HG03457 (cell line): ENCODE measurements at regions not wholly inside any gene's neighbourhood (a gene's known extent, or its start where the extent isn't known, plus 50 kb on each side); places are given as distances from the start of the nearest gene placed in this dataset.

Source experiments
- ATAC-seq: cut with Tn5 transposase; IDR thresholded peaks from one replicate; pipeline ENCODE4 v1.9.1; 2021; ENCODE audit warnings: moderate number of reproducible peaks; ENCODE audit not compliant: unreplicated experiment

DNA sequence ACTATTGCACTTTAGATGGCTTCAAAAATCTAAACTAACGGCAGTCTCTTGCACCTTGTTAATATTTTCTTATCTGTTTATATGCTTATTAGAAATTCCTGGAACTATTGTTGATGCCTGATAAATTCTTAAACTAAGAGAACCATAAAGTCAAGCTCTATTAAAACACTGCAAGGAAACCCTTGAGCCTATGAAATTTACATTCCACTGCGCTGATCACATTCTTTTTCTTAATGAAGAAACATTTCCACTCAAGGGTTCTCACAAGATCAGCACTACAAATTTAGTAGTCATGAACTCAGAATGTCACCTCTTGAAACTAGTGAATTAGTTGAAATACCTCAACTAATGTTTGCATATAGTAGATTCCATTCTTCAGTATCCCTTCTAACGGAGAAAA lies 331.8 kb upstream of the SLC8A1 start:
- no peak for ATAC-seq

DNA sequence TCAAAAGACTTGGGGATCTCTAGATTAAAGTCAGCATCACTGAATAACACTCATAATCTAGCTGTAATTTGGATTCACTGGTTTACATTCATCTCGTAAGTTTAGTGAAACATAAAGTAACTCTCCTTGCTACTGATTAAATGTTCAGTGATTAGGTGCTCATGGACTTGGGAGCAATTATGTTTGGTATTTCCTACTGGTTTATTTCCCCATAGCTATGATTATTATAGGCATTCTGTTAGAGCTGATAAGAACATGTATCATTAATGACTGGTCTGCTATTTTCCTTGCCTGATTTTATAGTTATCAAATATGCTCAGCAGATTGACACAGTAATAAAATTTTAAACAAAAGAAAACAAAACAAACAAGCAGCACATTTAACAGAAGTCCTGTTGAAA lies 334.7 kb upstream of the SLC8A1 start:
- ATAC-seq, result no peak

DNA sequence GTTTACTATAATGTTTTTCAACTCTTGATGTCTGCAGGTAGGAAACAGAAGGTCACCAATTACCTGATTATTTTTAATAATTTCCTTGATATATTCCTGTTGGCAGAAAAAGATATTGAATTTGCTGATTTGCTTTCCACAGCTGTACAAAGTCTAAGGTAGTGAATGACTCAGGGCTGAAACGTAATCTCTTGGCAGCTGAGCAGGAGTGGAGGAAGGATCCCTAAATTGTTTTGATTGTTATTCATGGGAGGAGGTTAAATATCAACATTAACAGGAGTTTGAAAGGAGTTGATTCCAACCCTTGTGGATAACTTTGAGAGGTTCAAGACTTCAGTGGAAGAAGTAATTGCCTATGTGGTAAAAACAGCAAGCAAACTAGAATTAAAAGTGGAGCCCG lies 345.2 kb upstream of the SLC8A1 start:
- no peak for ATAC-seq

DNA sequence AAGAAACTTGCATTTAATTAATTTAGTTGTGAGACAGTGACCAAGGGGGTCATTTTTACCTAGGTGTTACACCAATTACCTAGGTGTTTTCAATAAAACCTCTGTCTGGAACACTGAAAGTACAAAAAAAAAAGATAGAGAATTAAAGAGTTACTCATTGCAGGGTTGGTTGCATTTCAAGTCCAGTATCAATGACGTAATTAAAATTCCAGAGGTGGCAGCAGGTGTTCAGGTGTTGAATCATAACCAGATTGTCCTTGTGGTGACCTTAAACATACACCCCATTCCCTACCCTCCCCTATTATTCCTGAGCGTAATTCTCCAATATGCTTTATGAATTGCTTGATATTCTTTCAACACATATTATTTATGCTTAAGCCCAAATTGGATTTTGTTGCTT lies 352.0 kb upstream of the SLC8A1 start:
- ATAC-seq, result no peak

DNA sequence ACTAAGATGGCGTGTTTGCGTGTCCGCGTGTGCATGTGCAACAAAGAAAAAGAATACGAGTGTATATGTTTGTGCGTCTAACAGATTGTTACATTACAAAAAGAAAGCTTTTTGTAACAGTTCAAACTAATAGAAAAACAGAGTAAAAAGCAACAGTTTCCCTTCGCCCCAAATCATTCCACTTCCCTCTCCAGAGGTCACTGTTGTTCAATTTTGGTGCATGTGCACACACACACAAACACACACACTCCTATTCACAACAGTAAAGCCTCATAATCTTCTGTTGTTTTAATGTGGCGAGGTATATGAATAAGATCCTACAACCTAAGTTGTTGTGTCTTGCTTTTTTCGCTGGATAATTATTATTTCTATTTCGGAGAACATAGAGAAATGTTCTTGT lies 357.3 kb upstream of the SLC8A1 start:
- no peak for ATAC-seq

DNA sequence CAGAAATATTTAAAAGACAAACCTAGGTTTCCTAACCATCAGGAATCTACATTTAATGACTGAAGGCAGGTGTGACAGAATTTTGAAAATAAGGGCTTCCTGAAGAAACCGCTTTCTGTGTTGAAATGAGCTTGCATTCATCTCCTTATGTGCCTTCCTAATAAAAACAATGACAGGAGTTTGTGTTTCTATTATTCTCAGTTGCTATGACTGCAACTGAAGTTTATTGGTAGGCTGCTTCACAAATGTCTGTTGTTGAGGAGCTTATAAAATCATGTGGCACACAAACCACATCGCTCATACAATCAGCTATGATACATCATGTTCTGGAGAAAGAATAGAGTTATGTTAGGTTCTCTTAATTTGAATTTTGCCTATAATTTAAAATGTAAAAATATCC lies 362.7 kb upstream of the SLC8A1 start:
- no peak for ATAC-seq

DNA sequence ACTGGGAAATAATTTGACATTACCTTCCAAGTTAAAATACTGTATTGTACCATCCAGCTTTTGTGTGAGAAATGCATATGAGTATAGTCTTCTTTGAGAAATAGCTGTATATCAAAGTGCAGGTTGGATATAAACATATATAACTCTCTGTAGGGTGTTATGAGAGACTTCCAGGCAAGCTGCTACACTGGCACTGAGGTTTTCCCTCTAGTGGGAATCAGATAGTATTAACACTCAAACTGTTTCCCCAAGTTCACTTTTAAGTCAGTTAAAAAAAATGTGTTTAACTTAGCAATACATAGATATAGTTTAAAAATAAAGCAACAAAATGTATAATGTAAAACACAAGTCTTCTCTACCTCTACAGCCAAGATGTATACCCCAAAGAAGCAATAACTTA lies 368.4 kb upstream of the SLC8A1 start:
- ATAC-seq, result no peak

DNA sequence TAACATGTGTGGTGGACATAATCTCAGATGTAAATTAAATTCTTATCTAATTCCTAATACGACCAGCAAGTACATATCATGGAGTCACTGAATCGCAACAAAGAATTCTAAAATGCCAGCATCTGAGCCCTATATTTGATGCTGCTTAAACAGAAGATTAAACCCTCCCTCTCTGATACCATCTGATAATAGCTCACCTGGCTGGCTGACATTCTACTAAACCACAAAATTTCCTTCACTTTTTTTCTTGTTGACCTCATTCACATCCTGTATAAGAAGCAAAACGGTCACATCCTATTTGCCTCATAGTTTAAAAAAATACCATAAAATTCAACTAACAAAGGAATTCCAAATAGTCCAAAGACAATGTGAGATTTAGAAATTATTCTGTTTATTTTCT lies 371.6 kb upstream of the SLC8A1 start:
- no peak for ATAC-seq

DNA sequence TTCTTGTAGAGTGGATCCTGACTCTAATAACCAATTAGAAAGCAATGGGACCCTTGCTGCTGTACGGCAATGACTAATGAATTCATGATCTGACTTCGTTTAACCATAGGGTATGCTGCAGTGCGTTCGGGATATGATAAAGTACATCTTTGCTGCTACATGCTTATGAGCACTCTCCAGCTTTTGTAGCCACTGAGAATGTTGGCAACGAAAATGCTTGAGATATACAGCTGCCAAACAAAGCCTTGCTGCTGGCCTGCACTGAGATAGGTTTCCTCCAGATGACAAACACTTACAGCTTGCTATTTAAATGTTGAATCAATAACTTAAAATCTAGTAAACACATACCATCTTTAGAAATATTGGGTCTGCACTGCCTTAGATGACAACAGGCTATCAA lies 372.4 kb upstream of the SLC8A1 start:
- ATAC-seq, result no peak

DNA sequence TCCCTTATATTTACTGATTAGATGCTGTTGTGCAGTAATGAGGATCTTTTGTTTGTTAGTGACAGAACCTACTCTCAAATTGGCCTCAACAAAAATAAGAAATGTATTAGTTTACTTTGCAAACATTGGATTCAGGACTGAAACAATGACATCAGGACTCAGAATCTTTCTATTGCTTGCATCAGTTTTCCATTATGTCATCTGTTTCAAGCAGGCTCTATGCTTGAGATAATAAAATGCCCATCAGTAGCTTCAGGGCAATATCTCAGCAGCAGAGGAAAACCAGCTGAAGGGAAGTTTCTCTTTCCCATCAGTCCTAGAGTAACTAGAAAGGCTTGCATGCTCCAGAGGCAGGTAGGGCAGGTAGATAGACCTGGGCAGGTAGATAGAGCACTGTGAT lies 375.5 kb upstream of the SLC8A1 start:
- no peak for ATAC-seq

DNA sequence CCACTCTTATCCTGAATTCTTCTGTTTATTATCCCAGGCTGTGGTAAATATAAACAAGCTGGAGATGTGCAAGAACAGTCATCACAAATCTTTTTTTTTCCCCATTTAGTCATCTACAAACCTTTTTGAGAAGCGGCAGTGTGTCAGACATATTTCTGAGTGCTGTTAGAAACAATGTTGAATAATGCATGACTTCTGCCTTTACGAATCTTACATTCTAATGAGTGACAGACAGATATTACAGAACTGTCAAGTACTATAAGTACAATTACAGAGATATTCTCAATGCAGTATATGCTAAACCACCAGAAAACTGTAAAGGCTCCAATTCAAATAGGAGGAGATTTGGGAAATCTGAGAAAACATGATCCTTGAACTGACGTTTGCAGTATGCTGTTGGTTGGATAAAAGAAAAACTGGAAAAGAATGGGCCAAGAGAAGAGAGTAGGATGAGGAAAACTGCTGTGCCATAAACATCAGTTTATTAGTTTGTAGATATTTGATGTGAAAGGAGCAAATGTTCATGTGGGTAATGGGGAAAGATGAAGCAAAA lies 379.5 kb upstream of the SLC8A1 start:
- ATAC-seq, result no peak

DNA sequence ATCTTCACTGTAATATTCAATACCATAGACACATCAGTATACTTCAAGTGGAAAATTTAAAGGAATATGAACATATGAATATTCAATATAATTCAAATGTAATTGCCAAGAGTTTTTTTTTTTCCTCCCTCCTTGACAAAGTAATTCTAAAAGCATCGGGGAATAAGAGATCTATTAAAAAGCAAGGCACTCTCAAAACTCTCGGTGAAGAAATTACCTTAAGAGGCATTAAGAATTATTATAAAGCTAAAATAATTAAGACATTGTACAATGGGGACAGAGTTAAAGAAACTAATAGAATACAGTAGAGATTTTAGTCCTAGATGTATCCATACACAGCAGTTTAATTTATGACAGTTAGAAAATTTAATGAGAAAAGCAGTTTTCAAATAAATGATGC lies 390.0 kb upstream of the SLC8A1 start:
- ATAC-seq, result no peak

DNA sequence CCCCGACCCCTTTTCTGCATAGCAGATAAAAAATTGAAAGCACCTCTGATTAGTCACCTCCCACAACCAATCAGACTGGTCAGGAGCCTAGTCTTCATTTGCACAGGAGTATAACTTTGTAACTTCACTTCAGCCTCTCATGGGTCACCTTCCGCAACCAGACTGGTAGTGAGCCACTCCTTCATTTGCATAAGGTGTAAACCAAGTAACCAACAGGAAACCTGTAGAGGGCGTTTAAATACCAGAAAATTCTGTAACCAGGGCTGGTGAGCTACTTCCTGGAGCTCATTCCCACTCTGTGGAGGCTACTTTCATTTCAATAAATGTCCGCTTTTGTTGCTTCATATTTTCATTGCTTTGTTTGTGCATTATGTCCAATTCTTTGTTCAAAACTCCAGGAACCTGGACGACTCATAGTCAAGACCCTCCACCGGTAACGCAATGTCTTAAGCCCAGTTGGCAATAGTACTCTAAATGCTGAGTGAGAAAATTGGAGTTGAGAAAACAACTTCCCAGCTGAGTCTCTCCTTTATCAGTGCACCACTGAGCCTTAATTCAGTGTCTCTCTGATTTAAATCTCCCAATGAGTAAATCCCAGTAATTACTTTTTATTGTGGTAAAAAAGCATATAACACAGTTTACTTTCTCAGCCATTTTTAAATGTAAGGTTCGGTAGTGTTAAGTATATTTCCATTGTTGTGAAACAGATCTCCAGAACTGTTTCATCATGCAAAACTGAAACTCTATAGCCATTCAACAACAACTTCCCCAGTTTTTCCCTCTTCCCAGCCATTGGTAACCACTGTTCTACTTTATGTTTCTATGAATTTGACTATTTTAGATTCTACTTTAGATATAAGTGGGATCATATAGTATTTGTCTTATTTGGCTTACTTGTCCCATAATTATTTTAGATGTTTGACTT lies 392.7 kb upstream of the SLC8A1 start:
- no peak for ATAC-seq

DNA sequence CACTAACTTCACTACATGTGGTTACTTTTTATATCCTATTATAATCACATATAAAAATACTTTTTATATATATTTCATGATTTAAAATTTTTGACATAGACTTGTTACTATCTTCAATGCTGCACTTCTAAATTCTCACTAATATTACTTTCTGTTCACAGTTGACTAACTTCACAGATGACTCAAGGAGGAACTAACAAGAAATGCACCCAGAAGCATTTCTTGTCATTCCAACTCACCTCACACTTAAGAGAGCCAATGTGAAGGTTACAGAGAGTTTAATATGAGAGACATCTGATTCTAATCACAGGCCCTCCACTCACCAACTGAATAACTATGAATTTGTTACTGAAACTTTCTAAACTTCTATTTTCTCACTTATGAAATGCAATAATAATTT lies 399.8 kb upstream of the SLC8A1 start:
- ATAC-seq, result no peak

DNA sequence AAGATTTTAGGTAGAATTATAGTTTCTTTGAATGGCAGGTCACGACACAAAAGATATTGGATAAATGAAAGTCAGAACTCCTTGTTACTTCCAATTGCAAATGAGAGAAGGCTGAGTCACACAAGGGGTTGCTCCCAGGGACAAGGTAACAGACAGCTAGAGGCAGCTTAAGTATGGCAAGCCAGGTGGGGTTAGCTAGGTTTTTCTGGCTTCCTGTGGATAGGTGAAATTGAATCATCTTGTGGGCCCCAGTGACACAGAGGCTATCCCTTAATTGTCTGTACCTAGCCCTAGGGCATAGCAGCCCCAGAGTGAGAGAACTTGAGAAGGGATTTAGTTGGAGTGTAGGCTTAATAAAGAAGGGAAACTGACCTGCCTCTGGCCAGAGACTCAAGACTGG lies 407.7 kb upstream of the SLC8A1 start:
- ATAC-seq, result no peak

DNA sequence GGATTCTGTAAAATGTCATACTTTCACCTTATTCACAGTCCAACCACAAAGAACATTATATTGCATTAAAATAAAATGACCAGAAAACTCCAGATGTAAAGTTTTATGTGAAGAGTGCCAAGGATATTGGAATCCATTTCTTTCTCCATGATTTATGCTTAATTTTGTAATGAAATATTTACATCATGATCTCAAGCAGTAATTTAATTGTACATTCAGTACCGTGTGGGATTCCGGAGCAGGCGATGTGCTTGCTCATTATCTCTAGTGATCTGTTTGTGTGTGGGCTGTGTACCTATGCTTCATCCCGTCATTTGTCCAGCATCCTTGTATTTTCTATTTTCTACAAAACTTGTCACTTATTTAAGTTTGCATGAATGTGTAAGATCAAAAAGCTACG lies 415.9 kb upstream of the SLC8A1 start:
- ATAC-seq, result no peak

DNA sequence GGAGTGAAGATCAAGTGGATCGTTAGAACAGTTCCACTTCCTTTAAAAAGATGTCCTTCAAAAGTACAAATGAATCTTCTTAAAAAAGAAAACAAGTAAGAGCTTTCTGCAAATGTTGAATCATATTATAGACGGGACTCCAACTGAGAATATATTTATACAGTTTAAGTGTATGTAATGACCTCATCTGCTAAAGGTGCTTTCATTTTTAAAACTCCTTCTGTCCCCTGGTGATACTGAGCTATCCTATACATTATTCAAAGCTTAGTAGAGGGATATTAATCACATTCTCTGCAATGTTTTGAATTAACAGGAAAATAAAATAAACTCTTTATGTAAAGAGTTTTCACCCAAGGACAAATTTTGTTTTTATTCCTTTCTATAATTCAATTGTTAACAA lies 420.7 kb upstream of the SLC8A1 start:
- ATAC-seq, result no peak

DNA sequence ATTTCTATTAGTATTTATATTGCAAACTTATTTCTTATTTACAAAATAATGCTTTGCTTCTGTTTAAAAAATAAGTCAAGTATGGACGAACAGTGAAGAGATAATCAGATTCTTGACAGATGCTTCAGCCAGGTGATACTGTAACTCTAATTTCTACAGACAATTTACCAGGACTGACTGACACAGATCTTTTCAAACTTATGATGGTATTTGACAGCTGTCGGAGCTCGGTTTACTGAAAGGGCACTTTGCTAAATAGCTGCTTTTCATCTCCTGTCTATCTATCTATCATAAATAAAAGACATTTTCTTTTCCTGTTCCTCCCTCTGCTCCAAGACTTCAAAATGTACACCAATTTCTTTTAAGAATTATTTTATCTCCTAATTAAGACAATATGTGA lies 422.5 kb upstream of the SLC8A1 start:
- ATAC-seq, result no peak

DNA sequence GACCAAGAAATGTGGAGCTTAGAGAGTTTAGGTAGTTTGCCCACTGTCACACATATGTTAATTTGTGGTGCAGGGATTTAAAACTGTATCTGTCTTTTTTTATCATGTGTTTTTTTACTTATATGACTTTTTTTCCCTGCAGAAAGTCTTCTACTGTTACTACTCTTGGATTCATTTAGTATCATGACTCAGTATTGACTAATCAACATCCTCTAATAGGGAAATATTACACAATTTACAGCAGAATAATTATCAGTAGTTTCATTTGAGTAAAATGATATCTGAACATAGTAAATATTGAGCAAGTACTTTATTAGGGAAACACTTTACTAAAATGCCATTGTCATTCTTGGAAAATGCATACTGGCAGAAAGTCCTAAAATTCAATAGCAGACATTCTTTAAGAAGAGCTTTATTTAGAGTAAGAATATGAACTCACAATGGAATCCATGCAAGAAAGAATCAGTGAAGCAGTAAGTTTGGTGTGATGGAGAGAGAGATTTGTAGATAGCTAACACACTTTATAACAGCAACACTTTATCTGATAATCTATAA lies 425.9 kb upstream of the SLC8A1 start:
- ATAC-seq, result no peak

DNA sequence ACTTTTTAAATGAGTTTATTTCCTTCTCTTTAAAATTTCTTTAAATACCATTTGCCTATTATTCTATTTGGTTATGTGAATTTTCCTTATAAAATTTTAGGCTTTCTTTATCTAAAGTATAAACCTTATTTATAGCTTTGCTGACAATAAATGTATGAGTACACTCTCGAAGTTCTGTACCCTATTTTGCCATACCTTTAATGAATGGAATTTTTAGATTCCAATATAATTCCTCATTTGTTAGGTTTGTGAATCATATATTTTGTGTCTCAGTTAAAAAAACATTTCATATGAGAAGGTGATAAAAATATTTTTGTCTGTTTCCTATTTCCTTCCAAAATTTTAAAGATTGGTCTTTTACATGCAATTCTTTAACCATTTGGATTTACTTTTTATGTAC lies 427.4 kb upstream of the SLC8A1 start:
- ATAC-seq, result no peak

DNA sequence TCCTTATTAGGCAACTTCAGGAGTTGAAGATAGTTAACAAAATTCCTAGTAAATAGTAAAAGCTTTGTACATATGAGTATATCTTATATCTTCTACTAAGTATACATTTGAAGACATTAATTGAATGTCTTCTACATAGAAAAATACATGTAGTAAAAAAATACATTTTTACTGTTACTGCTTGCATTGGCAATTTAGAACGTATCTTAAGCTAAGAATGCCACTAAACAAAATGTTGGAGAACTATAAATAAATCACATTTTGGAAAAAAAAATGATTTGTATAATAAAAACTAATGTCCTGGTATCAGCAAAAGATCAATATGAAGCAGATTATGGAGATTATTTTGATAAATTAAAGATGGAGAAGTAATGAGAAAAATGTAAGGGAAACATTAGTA lies 434.2 kb upstream of the SLC8A1 start:
- ATAC-seq, result no peak

DNA sequence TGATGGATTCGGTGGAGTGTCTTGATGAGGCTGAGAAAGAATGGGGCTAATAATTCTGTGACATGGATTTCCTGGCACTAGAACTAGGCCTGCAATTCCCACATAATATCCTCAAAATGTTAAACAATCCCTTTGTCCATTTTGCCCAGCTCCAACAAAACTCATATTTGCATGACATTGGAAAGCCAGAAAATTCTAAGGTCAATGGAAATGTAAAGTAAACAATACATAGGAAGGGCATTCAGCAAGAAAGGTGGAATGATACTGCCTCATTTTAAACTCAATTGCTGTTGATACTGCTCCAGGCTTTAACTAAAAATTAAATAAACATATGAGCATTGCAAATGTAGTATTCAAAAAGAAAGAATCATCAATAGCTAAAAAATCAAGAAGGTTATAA lies 434.8 kb upstream of the SLC8A1 start:
- no peak for ATAC-seq

DNA sequence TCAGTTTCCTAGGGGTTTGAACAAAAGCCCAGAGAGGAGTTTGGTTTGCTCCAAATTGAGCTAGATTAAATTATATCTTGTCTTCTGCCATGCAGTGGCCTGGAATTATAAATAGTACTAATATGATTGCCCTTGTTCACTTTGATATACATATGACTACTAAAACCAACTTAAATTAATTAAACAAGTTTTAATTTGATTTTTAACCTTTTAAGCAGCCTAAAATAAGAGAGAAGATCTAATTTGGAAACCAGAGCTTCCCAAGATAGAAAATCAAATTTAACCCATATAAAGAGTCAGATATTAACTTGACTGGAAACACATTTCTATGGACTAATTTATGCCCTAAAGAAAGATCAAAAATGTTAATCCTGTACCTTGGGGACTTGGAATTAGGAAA lies 444.5 kb upstream of the SLC8A1 start:
- ATAC-seq, result no peak
